ENCODE measurements at regions not wholly inside any gene's neighbourhood (a gene's known extent, or its start where the extent isn't known, plus 50 kb on each side); places are given as distances from the start of the nearest gene placed in this dataset.

DNA sequence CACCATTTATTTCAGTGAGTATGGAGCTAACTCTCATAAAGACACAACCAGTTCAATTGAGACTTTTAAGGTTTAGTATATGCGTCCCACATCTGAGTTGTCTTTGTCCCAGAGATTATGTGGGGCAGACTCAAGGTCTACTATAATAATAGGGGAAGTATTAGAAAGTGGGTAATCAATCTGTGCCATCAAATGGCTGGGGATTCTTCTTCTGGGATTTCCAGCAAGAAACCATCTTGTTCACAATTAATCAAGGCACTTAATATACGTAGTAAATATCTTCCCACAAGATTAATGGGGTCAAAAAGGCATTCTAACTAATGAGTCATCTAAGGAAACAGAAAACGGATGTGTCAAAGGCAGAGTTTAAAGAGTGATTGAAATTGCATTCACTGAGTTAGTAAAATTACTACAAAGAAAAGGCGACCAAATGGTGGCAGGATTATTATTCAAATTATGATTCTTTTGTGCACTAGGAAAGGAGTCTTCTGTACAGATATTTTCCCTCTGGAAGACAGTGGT is 179.8 kb upstream of the REG3G start:
- DNase-seq (ENCODE audit: low spot score) (no peak), ATAC-seq (ENCODE audit: low read depth) (no peak)
- Histone ChIP-seq H3K27me3 (ENCODE audit: insufficient read depth, poor library complexity, severe bottlenecking) (no peaks in the 10 kb centered on the region), H3K4me3 (ENCODE audit: severe bottlenecking) (no peak overlapping the region), H3K36me3 (ENCODE audit: low read depth) (no peaks in the 10 kb centered on the region), H3K4me1 (ENCODE audit: insufficient read depth, poor library complexity, severe bottlenecking) (no peaks in the 10 kb centered on the region), H3K9me3 (ENCODE audit: severe bottlenecking) (no peaks in the 10 kb centered on the region), H3K27ac (ENCODE audit: poor library complexity, severe bottlenecking) (no peak overlapping the region)
- TF ChIP-seq CTCF (IDR thresholded peaks at IDR 0.05; ENCODE audit: poor library complexity, severe bottlenecking), result no peak

- no peaks in the 10 kb centered on the region for H3K36me3 ChIP-seq (ENCODE audit: low read depth)
- H3K9me3 ChIP-seq (ENCODE audit: severe bottlenecking), result no peaks in the 10 kb centered on the region
- no peaks in the 10 kb centered on the region for H3K4me1 ChIP-seq (ENCODE audit: insufficient read depth, poor library complexity, severe bottlenecking)
- H3K27me3 ChIP-seq (ENCODE audit: insufficient read depth, poor library complexity, severe bottlenecking), result no peaks in the 10 kb centered on the region
- no peak overlapping the region for H3K4me3 ChIP-seq (ENCODE audit: severe bottlenecking)
- ATAC-seq (ENCODE audit: low read depth) (no peak), DNase-seq (ENCODE audit: low spot score) (no peak)
- peak; percentile 64 for TF ChIP-seq CTCF (IDR thresholded peaks at IDR 0.05; ENCODE audit: poor library complexity, severe bottlenecking)
- H3K27ac ChIP-seq (ENCODE audit: poor library complexity, severe bottlenecking), result no peak overlapping the region
These were observed 164.0 kb upstream of the REG3G start for GRCh38 chr2:78861546-78861945.

- TF ChIP-seq CTCF (IDR thresholded peaks at IDR 0.05; ENCODE audit: poor library complexity, severe bottlenecking), result no peak
- Histone ChIP-seq H3K4me3 (ENCODE audit: severe bottlenecking) (no peak overlapping the region), H3K4me1 (ENCODE audit: insufficient read depth, poor library complexity, severe bottlenecking) (no peaks in the 10 kb centered on the region), H3K27me3 (ENCODE audit: insufficient read depth, poor library complexity, severe bottlenecking) (no peaks in the 10 kb centered on the region), H3K36me3 (ENCODE audit: low read depth) (no peaks in the 10 kb centered on the region), H3K27ac (ENCODE audit: poor library complexity, severe bottlenecking) (no peak overlapping the region), H3K9me3 (ENCODE audit: severe bottlenecking) (no peaks in the 10 kb centered on the region)
- no peak for ATAC-seq (ENCODE audit: low read depth)
- no peak for DNase-seq (ENCODE audit: low spot score)
These were observed 161.3 kb upstream of the REG3G start for GRCh38 chr2:78864205-78864604.

- no peaks in the 10 kb centered on the region for H3K36me3 ChIP-seq (ENCODE audit: low read depth)
- no peak overlapping the region for H3K27ac ChIP-seq (ENCODE audit: poor library complexity, severe bottlenecking)
- H3K4me1 ChIP-seq (ENCODE audit: insufficient read depth, poor library complexity, severe bottlenecking), result no peaks in the 10 kb centered on the region
- H3K27me3 ChIP-seq (ENCODE audit: insufficient read depth, poor library complexity, severe bottlenecking), result no peaks in the 10 kb centered on the region
- no peak overlapping the region for H3K4me3 ChIP-seq (ENCODE audit: severe bottlenecking)
- H3K9me3 ChIP-seq (ENCODE audit: severe bottlenecking), result no peaks in the 10 kb centered on the region
- DNase-seq (ENCODE audit: low spot score), result no peak
- no peak for TF ChIP-seq CTCF (IDR thresholded peaks at IDR 0.05; ENCODE audit: poor library complexity, severe bottlenecking)
- no peak for ATAC-seq (ENCODE audit: low read depth)
These were observed 159.8 kb upstream of the REG3G start for GRCh38 chr2:78865667-78866066.

GRCh38 chr2:78870343-78870967 is 155.0 kb upstream of the REG3G start:
- Histone ChIP-seq H3K36me3 (ENCODE audit: low read depth) (no peaks in the 10 kb centered on the region), H3K27ac (ENCODE audit: poor library complexity, severe bottlenecking) (no peak overlapping the region), H3K4me1 (ENCODE audit: insufficient read depth, poor library complexity, severe bottlenecking) (no peaks in the 10 kb centered on the region), H3K27me3 (ENCODE audit: insufficient read depth, poor library complexity, severe bottlenecking) (no peaks in the 10 kb centered on the region), H3K9me3 (ENCODE audit: severe bottlenecking) (no peaks in the 10 kb centered on the region), H3K4me3 (ENCODE audit: severe bottlenecking) (no peak overlapping the region)
- no peak for ATAC-seq (ENCODE audit: low read depth)
- no peak for DNase-seq (ENCODE audit: low spot score)
- no peak for TF ChIP-seq CTCF (IDR thresholded peaks at IDR 0.05; ENCODE audit: poor library complexity, severe bottlenecking)
